ENCODE measurements at regions not wholly inside any gene's neighbourhood (a gene's known extent, or its start where the extent isn't known, plus 50 kb on each side); places are given as distances from the start of the nearest gene placed in this dataset.

DNA sequence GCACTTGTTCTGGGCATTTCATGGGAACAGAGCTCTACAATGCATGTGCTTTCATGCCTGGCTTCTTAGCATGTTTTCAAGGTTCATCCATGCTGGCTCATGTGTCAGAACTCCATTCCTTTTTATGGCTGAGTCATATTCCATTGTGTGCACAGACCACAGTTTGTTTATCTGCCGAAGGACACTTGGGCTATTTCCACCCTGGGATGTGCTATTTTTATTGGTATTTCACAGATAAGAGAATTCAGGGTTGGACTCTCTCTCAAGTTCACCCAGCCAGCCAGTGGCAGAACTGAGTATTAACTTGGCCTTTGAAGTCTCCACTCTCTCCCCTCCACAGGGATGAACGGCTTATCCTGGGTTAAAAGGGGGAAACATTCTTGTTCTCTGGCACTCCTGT, 190.7 kb upstream of the GPR26 start:
- TF ChIP-seq, protein P1, sequence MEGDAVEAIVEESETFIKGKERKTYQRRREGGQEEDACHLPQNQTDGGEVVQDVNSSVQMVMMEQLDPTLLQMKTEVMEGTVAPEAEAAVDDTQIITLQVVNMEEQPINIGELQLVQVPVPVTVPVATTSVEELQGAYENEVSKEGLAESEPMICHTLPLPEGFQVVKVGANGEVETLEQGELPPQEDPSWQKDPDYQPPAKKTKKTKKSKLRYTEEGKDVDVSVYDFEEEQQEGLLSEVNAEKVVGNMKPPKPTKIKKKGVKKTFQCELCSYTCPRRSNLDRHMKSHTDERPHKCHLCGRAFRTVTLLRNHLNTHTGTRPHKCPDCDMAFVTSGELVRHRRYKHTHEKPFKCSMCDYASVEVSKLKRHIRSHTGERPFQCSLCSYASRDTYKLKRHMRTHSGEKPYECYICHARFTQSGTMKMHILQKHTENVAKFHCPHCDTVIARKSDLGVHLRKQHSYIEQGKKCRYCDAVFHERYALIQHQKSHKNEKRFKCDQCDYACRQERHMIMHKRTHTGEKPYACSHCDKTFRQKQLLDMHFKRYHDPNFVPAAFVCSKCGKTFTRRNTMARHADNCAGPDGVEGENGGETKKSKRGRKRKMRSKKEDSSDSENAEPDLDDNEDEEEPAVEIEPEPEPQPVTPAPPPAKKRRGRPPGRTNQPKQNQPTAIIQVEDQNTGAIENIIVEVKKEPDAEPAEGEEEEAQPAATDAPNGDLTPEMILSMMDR (IDR thresholded peaks at IDR 0.05): no peak
- no peak for TF ChIP-seq POLR2AphosphoS5 (IDR thresholded peaks at IDR 0.05)
